RPMI7951 (cell line): ENCODE measurements at regions not wholly inside any gene's neighbourhood (a gene's known extent, or its start where the extent isn't known, plus 50 kb on each side); places are given as distances from the start of the nearest gene placed in this dataset.

ENCODE experiments used
- DNase-seq: peaks from one replicate; pipeline ENCODE4 v3.0.0-alpha.2; 2012; ENCODE audit warnings: low read depth

DNA sequence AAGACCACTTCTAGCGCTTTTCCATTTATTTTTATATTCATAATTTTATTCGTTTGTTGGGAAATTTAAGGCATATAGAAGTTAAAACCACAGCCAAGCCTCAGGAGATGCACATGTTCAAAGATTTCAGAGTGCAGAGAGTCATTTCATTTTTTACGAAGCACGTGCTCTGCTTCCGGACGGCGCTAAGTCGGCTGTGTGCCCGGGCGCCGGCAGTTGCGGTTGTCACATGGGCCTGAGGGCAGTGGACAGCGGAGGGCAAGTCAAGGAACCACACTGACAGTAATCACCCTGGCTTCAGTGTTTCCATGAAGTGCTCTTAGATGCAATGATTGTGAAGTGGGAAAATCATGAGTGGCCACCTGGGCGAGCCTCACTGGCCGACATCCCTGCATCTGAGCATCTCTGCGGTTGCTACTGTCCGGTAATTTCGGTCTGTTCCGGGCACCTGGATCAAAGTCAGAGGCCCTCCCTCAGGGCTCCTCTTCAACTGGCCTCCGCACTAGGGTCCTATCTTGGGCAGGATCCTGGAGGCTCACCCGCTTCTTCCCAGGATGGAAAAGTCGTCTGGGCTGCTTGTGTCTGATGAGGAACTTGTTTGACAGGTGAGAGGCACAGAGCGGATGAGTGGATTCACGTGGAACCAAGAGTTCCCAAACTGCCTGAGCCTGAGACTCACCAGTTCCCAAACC, 90.8 kb downstream of the DACT2 start:
- DNase-seq = no peak

DNA sequence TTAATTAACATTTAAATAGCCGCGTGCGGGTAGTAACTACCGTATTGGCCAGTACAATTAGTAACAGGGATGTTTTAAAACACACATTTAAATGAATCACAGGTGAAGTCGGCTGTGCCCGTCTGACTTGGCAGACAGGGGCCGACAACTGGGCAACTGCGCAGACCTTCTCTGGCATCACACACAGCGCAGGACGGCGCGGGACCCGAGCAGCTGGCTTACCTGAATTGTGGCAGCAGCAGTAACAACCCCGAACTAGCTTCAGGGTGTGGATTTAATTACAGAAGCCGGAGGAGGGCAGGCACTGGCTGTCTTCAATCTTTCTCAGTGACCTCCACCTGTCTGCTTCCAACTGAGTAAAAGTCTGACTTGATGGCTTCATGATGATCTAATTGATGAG, 91.7 kb downstream of the DACT2 start:
- DNase-seq = no peak

DNA sequence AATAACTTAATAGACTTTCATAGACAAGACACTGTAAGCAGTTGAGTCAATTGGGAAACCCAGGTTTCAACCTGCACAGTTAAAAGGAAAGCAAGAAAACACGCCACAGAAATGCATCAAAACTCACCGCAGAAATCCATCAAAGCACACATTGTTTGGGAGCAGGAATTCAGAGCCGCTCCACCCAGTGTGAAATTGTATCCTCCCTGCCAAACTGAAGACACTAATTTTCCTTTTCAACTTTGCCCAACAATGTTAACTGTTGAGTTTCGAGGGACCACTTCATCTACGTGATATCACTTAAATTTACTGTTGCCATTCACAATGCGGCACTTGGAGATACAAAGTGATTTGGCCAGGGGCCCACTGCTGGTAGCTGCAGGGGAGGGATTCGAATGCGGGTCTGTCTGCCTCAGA, 92.7 kb downstream of the DACT2 start:
- no peak for DNase-seq

- no peak for DNase-seq
Measured at GRCh38 chr6:168226061-168226752, 93.4 kb downstream of the DACT2 start.

GRCh38 chr6:168225471-168225911, 94.1 kb downstream of the DACT2 start:
- no peak for DNase-seq

DNA sequence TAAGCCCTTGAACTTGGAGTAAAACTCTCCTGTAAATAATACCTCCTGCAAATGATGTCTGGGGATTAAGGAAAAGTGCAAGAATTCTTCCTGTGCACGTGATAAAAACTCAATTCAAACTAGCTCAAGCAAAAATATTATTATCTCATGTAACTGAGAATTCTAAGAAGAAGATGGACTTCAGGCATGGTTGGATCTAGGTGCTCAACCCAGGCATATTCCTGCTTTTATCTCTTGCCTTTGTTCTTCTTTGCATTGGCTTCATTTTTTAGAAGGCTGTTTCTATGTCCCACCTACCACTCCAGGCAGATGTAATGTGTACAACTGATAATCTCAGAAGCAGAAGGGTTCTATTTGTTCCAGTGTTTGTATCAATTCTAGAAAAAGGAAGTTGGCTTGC, 95.8 kb downstream of the DACT2 start:
- DNase-seq = no peak

DNA sequence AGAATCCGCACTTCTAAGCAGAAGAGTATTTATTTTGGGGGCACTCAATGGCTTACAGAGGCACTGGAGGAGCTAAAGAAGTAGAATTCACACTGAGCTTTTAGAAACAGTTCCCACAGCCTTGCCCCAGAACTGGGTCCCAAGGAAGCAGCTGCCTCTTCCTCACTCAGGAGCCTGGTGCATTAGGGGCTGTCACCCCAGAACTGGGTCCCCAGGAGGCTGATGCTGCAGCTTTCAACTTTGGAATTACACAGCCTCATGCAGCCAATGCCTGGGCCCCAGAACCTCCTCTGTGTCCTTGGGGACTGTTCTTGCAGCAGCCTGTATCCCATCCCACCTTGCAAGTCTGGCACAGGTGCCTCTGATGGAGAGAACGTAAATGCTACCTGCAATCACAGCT, 96.4 kb downstream of the DACT2 start:
- no peak for DNase-seq

DNA sequence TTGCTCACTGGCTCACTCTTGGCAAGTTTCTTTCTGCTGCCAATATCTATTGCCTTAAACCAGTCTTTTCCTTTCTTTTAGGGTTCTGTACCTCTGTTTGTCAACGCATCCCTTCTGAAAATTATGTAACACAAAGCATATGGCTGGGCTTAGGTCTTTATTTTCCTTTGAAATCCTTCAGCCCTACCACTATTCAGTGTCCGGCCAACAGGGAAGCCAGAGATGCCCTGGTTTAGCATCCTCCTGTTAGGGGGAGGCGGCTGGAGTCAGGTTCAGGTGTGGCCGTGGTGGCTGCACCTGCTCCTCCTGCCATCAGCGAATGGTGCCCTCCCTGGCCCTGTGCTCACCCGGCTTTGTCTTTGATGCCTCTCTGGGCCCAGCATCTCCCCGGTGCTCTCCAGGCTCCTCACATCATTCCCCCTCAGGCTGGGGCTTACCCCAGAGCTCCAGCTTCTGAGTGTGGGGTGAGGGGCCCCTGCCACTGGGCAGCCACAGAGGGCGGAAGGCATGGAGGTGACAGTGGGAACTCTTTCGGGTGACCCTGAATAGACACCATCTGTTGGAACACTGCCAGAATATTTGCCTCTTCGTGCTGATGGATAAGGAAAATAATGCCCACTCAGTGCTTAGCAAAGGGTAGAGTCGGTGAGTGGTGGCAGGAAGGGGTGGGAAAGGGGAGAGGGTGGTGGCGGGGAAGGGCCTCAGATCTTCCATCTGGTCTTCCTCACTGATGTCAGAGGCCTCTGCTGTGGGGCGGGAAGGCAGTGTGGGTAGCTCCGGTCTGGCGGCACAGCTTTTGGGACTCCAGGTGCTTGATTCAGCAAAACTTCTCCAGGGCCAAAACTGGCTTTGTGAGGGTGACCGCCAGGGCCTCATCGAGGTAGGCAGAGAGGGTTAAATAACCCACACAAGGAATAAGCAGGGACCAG, 97.2 kb downstream of the DACT2 start:
- DNase-seq = no peak

DNA sequence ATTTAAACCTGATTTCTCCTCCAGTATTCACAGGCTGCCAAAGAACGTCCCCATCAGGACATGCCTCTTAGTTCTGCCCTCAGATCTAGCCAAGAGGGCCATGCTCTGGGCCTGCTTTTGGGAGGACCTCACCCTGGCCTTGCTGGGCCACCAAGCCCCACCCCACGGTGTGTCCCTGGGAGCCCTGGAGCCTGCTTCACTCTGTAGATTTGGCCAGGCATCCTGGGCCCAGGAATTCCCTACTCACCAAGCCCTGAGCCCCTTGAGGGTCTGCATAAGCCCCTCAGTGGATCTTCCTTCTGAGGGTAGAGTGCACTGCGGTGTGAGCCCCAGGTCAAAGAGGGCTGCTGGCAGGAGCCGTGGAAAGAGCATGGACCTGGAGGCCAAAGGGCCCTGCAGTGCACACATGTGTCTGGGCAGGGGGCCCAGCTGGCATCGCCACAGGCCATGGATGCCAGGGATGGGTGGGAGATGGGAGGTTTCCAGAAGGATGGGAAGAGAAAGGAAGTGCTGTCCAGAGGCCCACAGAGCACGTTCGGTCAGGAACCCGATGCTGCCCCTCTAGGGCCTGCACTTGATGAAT, 98.0 kb downstream of the DACT2 start:
- no peak for DNase-seq

- DNase-seq = no peak
Measured at GRCh38 chr6:168221000-168221399, 98.6 kb downstream of the DACT2 start.

DNA sequence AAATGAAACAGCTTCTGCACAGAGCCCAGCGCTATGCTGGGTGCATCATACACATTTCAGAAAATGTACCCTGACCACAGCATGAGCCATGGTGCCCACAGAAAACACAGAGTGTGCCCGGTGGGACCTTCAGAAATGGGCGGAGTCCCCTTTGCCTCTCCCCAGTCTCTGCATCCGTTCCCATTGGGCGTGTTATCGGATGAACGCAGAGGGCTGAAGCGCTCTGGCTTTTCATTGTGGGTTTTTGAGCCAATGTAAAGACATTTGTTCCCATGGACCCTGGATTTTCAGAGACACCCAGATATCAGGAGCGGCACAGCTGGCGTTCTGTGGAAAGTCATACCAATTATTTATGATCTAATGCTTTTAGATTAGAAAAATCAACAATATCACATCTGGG, 99.8 kb downstream of the DACT2 start:
- no peak for DNase-seq

DNA sequence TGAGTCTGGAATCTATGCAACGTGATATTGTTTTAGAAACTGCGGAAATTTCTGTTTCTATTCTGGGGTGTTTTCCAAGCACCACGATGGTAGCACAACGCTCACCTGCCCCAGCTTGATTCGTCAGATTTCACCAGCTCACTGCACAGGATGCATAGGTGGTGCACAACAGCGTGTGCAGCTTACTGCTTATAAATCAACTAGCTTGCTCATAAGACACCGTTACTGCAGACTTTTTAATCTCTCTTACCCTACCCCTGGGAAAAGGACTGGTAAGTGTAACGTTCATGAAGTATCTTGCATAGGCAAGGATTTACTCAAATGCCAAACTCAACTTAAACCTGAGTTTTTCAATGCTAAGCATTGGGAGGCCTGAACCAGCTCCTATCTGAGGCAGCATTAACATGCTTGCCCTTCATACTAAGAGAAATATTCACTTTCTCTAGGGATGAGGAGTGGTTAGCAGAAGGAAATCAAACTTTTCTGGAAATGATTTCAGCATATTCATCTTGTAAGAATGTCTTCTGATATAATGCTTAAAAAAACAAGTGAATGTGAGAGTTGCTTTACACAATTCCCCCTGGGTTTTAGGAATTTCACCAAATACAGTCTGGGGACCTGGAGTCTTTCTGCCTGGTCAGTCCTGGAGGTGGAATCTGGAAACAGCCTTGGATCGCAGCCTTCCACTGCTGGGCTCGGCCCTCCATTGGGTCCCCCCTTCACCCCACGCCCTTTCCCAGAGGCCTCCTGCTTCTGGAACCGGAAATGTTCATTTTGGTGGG, 100.6 kb downstream of the DACT2 start:
- no peak for DNase-seq

DNA sequence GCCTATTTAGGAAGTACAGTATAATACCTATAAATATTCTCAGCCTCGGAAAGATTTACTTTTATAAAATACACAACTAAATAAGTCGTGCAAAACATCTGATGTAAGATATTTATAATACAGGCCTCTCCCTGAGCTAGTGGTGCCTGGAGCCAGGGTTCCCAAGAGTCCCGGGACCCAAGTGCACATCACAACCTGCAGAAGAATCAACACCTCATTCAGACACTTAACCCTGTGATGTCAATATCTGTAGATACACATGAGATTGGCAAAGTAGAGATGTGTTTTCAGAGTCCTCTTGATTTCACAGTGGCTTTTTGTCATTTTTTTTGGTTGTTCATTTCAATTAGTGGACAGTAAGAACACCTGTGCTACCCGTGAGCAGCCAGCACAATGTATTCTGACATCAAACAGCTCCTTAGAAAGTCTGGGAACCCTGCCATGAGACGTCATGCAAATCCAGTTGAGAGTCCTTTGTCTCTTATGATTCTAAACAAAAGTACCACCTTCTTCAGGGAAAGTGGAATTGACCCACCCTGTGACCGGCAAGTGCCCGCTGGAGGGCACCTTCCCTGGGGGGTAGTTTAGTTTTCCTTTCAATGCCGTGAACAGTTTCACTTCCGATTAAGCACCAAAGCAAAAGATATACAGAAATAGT, 101.6 kb downstream of the DACT2 start:
- DNase-seq = no peak

DNA sequence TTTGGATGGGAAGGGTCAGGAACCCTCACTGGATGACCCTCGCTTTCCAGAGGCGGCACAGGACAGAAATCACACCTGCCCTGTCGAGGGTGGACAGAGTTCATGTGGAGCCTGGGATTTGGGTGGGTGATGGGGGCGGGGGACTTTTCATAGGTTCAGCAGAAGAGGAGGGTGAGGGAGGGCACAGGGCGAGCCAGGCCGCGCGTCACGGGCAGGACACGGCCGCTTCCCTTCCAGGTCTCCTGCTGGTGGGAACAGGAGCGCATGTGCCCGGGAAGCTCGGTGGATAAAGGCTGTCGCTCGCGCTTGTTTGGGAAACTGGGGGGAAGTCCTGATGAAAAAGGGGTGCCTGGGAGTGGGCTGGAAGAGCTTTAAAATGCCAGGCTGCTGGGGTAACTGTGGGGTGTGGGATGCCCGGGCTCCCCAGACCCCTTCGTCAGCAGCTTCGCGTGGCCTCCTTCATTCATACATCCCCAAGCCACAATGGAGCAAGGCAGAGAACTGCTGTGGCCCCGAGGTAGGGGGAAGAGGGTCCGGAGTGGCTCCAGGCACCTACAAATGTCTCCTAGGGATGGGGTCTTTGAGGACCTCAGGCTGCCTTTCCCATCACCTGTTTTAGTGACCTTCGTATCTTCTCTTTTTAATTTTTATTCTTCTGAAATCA, 102.2 kb downstream of the DACT2 start:
- no peak for DNase-seq

- peak; percentile 16 for DNase-seq
Measured at GRCh38 chr6:168216751-168217191, 102.8 kb downstream of the DACT2 start.

- no peak for DNase-seq
Measured at GRCh38 chr6:168216117-168216516, 103.5 kb downstream of the DACT2 start.

DNA sequence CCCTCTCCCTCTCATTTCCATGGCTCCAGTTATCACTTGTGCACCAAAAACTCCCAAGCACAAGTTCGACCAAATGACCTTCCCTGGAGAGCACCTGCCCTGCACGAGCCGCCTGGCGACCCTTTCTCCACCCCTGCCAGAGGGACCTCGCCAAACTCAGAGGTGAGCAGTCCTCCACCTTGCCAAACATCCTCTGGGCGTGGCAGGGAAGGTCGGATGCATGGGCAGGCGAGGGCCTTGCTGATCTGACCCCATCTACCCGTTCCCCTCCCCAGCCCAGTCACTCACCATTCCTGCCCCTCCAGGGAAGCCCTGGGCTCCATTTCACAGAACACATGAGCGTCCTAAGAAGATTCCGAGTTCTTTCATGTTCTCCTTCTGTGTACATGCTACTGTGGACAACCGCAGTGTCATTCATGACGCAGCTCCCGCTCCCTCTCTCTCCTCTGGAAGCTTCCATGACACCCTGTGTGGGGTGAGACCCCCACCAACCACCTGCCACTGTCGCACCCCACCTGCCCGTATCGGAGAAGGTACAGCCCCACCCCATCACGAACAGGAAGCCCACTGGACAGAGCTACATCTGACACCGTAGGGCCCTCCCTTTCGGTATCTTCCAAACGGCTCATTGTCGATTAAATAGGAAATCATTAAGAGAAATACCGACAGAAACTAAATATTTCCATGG, 104.3 kb downstream of the DACT2 start:
- no peak for DNase-seq

DNA sequence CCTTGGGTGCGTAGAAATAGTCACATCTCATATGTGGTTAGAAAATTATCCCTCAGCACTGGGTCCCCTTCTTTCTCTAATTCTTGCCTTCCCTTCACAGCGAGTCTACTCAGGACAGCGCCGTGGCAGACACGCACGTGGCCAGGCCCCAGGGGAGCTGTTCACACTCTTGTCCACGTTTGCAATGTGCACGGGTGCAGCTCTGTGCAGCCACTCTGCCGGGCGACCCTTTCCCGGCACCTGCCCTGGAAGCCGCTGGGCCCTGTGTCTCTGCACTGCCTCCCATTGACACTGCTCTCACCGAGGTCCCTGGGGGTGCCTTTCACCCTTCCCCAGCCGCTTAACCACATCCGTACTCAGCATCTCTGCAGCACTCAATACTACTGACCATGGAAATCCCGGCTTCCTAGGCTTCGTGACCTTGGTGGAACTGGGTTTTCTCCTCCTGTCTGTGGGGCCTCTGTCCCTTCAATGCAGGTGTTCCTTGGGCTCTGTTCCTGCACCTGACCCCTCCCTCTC, 104.9 kb downstream of the DACT2 start:
- no peak for DNase-seq

DNA sequence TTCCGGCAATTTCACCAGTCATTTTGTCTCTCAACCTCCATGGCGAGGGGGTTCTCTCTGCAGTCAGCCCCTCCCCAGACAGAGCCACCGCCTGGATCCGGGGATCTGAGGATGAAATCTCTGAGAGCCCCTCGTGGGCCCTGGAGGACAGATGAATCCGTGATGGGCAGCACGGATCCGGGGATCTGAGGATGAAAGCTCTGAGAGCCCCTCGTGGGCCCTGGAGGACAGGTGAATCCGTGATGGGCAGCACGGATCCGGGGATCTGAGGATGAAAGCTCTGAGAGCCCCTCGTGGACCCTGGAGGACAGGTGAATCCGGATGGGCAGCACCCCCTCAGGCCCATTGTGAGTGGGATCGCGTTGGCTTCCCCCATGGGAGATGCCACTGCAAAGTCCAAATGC, 106.5 kb downstream of the DACT2 start:
- no peak for DNase-seq
